ENCODE measurements at regions not wholly inside any gene's neighbourhood (a gene's known extent, or its start where the extent isn't known, plus 50 kb on each side); places are given as distances from the start of the nearest gene placed in this dataset.
"Not testable (repeated sequence)": the region's sequence is repeated elsewhere in the genome, so short reads cannot be mapped to it uniquely, and the experiment has no call there.

- DNase-seq (ENCODE audit: low spot score) = not testable (repeated sequence)
These were observed 904.4 kb upstream of the HS3ST1 start for GRCh38 chr4:12333083-12333482.

GRCh38 chr4:12324965-12325364, 896.3 kb upstream of the HS3ST1 start:
- DNase-seq (ENCODE audit: low spot score) = no peak

- no peak for DNase-seq (ENCODE audit: low spot score)
These were observed 891.1 kb upstream of the HS3ST1 start for GRCh38 chr4:12319765-12320164.

- DNase-seq (ENCODE audit: low spot score) = no peak
These were observed 876.2 kb upstream of the HS3ST1 start for GRCh38 chr4:12304905-12305304.

GRCh38 chr4:12296366-12296765, 867.7 kb upstream of the HS3ST1 start:
- DNase-seq (ENCODE audit: low spot score) = no peak

- no peak for DNase-seq (ENCODE audit: low spot score)
These were observed 865.3 kb upstream of the HS3ST1 start for GRCh38 chr4:12293906-12294525.

GRCh38 chr4:12286351-12286750, 857.7 kb upstream of the HS3ST1 start:
- no peak for DNase-seq (ENCODE audit: low spot score)

- DNase-seq (ENCODE audit: low spot score) = no peak
These were observed 841.9 kb upstream of the HS3ST1 start for GRCh38 chr4:12270546-12270945.

- no peak for DNase-seq (ENCODE audit: low spot score)
These were observed 836.9 kb upstream of the HS3ST1 start for GRCh38 chr4:12265554-12265953.

GRCh38 chr4:12260453-12260852, 831.8 kb upstream of the HS3ST1 start:
- no peak for DNase-seq (ENCODE audit: low spot score)

- no peak for DNase-seq (ENCODE audit: low spot score)
These were observed 816.3 kb upstream of the HS3ST1 start for GRCh38 chr4:12244973-12245372.

- no peak for DNase-seq (ENCODE audit: low spot score)
These were observed 813.7 kb upstream of the HS3ST1 start for GRCh38 chr4:12242354-12242753.

GRCh38 chr4:12239897-12240636, 811.4 kb upstream of the HS3ST1 start:
- DNase-seq (ENCODE audit: low spot score) = no peak

- DNase-seq (ENCODE audit: low spot score) = no peak
These were observed 802.4 kb upstream of the HS3ST1 start for GRCh38 chr4:12231098-12231497.

- DNase-seq (ENCODE audit: low spot score) = no peak
These were observed 792.3 kb upstream of the HS3ST1 start for GRCh38 chr4:12221031-12221430.

GRCh38 chr4:12211636-12212035, 782.9 kb upstream of the HS3ST1 start:
- no peak for DNase-seq (ENCODE audit: low spot score)

- DNase-seq (ENCODE audit: low spot score) = no peak
These were observed 778.7 kb upstream of the HS3ST1 start for GRCh38 chr4:12207396-12207795.

- no peak for DNase-seq (ENCODE audit: low spot score)
These were observed 777.4 kb upstream of the HS3ST1 start for GRCh38 chr4:12206091-12206490.

- DNase-seq (ENCODE audit: low spot score) = no peak
These were observed 775.3 kb upstream of the HS3ST1 start for GRCh38 chr4:12203945-12204344.

GRCh38 chr4:12200226-12200625, 771.5 kb upstream of the HS3ST1 start:
- DNase-seq (ENCODE audit: low spot score) = no peak

GRCh38 chr4:12186526-12186925, 757.8 kb upstream of the HS3ST1 start:
- DNase-seq (ENCODE audit: low spot score) = no peak

GRCh38 chr4:12178614-12179610, 750.2 kb upstream of the HS3ST1 start:
- DNase-seq (ENCODE audit: low spot score) = no peak

GRCh38 chr4:12177416-12177815, 748.7 kb upstream of the HS3ST1 start:
- DNase-seq (ENCODE audit: low spot score) = no peak

Data from pons (tissue), 1 donor.